A172 (cell line): ENCODE measurements at regions not wholly inside any gene's neighbourhood (a gene's known extent, or its start where the extent isn't known, plus 50 kb on each side); places are given as distances from the start of the nearest gene placed in this dataset.
A peak's percentile ranks its signal among the peaks of the same experiment; 100 is the strongest.

ENCODE experiments used
- DNase-seq: peaks from one replicate; pipeline ENCODE4 v3.0.0-alpha.2; 2015; ENCODE audit warnings: low spot score

DNA sequence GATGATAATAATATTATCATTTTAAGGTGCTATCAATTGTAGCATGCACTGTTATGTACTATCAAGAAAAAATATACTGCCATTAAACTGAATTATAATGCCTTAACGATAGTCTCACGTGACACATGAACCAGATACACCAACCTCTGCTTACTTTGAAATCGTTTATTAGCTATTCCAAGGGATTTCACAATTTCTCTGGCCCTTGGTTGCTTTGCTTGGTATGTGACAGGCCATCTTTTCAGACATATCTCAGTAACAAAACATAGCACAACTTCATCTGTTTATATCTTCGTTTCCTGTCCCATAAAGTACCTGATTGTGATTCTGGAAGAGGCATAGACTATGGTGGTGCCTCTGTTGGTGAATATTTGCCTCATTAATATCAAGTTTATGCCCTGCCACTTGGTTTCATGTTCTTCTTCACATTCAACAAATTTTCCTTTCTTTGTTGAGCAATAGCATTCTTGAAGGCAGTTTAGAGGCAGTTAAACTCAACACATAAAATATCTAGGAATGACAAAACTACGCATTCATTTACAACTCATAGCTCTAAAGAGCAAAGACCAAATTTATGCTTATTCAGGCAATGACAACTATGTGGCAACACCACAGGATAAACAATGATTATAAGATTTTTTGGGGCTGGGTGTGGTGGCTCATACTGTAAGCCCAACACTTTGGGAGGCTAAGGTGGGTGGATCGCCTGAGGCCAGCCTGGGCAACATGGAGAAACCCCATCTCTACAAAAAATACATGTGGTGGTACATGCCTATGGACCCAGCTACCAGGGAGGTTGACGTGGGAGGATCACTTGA lies 84.3 kb downstream of the MCFD2 start:
- no peak for DNase-seq

- no peak for DNase-seq
These were observed 86.2 kb downstream of the MCFD2 start for GRCh38 chr2:46829231-46829995.

DNA sequence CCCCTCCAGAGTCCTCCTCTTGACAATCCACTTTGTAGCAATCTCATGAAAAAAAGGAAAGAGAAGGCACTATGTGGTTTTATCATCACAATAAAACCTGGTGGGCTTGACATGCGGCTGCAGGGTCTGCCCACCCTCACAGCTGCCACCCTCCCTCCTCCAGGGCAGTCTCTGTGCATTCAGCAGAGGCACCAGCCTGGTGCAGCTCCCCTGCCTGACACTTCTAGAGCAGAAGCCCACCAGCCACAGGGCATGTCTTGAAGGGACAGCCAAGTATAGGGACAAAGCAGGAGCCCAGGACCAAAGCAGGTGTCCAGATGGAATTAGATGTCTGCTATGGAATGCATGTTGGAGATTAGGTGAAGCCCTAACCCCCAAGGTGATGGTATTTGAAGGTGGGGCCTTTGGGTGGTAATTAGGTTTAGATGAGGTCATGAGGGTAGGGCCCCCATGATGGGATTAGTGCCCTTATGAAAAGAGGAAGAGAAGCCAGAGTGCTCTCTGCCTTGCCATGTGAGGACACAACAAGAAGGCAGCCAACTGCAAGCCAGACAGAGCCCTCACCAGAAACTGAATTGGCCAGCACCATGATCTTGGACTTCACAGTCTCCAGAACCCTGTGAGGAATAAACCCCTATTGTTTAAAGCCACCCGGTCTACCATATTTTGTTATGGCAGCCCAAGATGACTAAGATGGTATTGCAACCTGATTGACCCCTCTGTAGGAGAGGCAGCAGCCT lies 86.9 kb downstream of the MCFD2 start:
- no peak for DNase-seq

- no peak for DNase-seq
These were observed 87.5 kb downstream of the MCFD2 start for GRCh38 chr2:46828135-46828438.

DNA sequence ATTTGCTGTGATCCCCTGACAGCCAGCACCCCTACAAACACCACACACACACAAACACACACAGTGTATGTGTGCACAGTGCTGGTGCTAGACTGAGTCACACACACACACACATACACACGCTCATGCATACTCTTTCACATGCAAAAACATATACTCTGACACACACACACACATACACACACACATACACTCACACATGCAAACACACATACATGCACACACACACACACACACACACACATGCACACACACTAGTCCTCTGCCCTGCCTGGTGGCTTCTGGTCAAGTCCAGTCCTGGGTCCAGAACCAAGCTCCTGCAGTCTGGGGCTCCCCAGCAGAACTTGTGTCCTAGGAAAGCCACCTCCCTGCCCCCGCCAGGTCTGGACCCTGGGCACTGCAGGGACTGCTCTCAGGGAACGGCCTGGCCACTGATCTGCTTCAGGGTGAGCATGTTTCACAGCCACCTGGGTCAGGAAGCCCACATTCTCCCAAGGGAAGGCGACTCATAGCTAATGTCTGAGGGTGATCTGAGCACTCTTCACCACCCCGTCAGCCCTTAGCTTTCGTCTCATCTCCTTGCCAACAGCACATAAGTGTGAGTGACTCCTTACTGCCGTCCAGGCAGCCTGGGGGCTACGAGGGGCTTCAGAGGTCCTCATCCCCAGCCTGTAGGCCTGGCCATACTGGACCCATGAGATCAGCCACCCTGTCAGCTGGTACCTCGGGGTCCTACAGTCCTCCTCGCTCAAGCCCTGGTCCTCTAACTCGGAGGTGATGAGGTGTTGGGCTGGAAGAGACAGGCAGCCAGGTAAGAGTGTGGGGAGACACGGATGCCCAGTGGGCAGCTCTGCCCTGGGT lies 88.1 kb downstream of the MCFD2 start:
- DNase-seq: peak; percentile 76

- DNase-seq: no peak
These were observed 88.9 kb downstream of the MCFD2 start for GRCh38 chr2:46826569-46827245.

GRCh38 chr2:46825939-46826568 lies 89.6 kb downstream of the MCFD2 start:
- no peak for DNase-seq

DNA sequence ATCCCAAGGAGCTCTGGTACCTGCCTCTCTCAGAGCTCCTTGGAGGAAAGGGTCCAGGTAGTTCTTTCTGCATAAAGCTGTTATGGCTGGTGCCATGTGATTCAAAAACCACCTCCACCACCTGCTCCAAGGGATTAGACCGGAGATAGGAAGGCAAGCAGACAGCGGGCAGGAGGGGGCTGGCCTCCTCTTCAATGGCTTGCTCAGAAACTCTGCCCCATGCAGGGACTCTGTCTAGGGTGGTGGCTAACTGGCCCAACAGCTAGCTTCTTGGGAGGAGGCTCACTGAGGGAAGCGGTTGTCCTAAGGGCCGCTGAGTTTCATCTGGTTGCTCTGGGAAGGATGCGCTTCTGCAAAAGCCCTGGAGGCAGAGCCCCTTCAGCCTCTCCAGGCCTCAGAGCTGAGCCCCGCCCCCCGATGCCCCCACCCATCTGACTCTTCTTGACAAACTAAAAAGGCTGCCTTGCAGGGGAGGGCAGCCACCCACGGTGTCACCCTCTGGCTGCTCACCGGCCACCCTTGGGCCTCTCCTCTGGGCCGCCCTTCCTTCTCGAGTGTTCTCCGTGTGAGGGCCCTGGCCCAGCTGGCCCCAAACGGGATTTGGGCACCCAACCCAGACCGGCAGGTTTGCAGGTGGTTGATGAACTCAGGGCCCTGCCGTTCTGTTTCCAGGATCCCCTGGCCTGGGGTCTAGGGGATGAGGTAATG lies 90.2 kb downstream of the MCFD2 start:
- DNase-seq: no peak

- no peak for DNase-seq
These were observed 91.0 kb downstream of the MCFD2 start for GRCh38 chr2:46824611-46825010.

GRCh38 chr2:46821600-46821999 lies 94.0 kb downstream of the MCFD2 start:
- DNase-seq: no peak

GRCh38 chr2:46818819-46819218 lies 96.8 kb downstream of the MCFD2 start:
- no peak for DNase-seq

- no peak for DNase-seq
These were observed 97.4 kb downstream of the MCFD2 start for GRCh38 chr2:46818141-46818621.

- no peak for DNase-seq
These were observed 98.5 kb downstream of the MCFD2 start for GRCh38 chr2:46816846-46817726.

- no peak for DNase-seq
These were observed 99.3 kb downstream of the MCFD2 start for GRCh38 chr2:46816151-46816845.

GRCh38 chr2:46815121-46815802 lies 100.3 kb downstream of the MCFD2 start:
- DNase-seq: no peak

GRCh38 chr2:46814160-46814961 lies 101.2 kb downstream of the MCFD2 start:
- DNase-seq: no peak

- DNase-seq: no peak
These were observed 101.9 kb downstream of the MCFD2 start for GRCh38 chr2:46813680-46814079.
